Activated CD4-positive, alpha-beta T cell treated with anti-CD3 and anti-CD28 coated beads for 1 hour (primary cell): ENCODE measurements at regions not wholly inside any gene's neighbourhood (a gene's known extent, or its start where the extent isn't known, plus 50 kb on each side); places are given as distances from the start of the nearest gene placed in this dataset.
"Not testable (repeated sequence)": the region's sequence is repeated elsewhere in the genome, so short reads cannot be mapped to it uniquely, and the experiment has no call there.

Experiments
- DNase-seq: peaks from one replicate; pipeline ENCODE4 v3.0.0-alpha.2; 2020

GRCh38 chr5:100188339-100188738 is 346.8 kb upstream of the FAM174A start:
- DNase-seq, result no peak

- DNase-seq, result no peak
These were observed 349.0 kb upstream of the FAM174A start for GRCh38 chr5:100186181-100186580.

GRCh38 chr5:100182402-100182801 is 352.8 kb upstream of the FAM174A start:
- DNase-seq, result no peak

GRCh38 chr5:100175346-100175745 is 359.8 kb upstream of the FAM174A start:
- no peak for DNase-seq

- no peak for DNase-seq
These were observed 369.9 kb upstream of the FAM174A start for GRCh38 chr5:100165309-100165708.

- no peak for DNase-seq
These were observed 373.3 kb upstream of the FAM174A start for GRCh38 chr5:100161868-100162267.

- DNase-seq, result no peak
These were observed 378.1 kb upstream of the FAM174A start for GRCh38 chr5:100157066-100157465.

- DNase-seq, result no peak
These were observed 386.9 kb upstream of the FAM174A start for GRCh38 chr5:100148239-100148638.

- DNase-seq, result no peak
These were observed 392.6 kb upstream of the FAM174A start for GRCh38 chr5:100142607-100143006.

- no peak for DNase-seq
These were observed 404.0 kb upstream of the FAM174A start for GRCh38 chr5:100131161-100131560.

GRCh38 chr5:100130307-100130706 is 404.9 kb upstream of the FAM174A start:
- no peak for DNase-seq

GRCh38 chr5:100119903-100120302 is 415.3 kb upstream of the FAM174A start:
- no peak for DNase-seq

- DNase-seq, result no peak
These were observed 424.7 kb upstream of the FAM174A start for GRCh38 chr5:100110497-100110896.

GRCh38 chr5:100108883-100109282 is 426.3 kb upstream of the FAM174A start:
- no peak for DNase-seq

GRCh38 chr5:100103592-100104119 is 431.5 kb upstream of the FAM174A start:
- not testable (repeated sequence) for DNase-seq

GRCh38 chr5:100101466-100101865 is 433.7 kb upstream of the FAM174A start:
- DNase-seq, result not testable (repeated sequence)

GRCh38 chr5:100096328-100096727 is 438.8 kb upstream of the FAM174A start:
- not testable (repeated sequence) for DNase-seq

- not testable (repeated sequence) for DNase-seq
These were observed 454.5 kb upstream of the FAM174A start for GRCh38 chr5:100080703-100081102.

GRCh38 chr5:100079163-100079562 is 456.0 kb upstream of the FAM174A start:
- not testable (repeated sequence) for DNase-seq

- not testable (repeated sequence) for DNase-seq
These were observed 469.2 kb upstream of the FAM174A start for GRCh38 chr5:100066020-100066419.

GRCh38 chr5:100043475-100043874 is 491.7 kb upstream of the FAM174A start:
- no peak for DNase-seq

GRCh38 chr5:100026606-100027005 is 508.6 kb upstream of the FAM174A start:
- no peak for DNase-seq

GRCh38 chr5:100023536-100023935 is 511.6 kb upstream of the FAM174A start:
- DNase-seq, result no peak

GRCh38 chr5:100017520-100018262 is 517.5 kb upstream of the FAM174A start:
- DNase-seq, result no peak

GRCh38 chr5:100013305-100013704 is 521.9 kb upstream of the FAM174A start:
- DNase-seq, result not testable (repeated sequence)
